Stimulated activated CD4-positive, alpha-beta T cell treated with anti-CD3 and anti-CD28 coated beads, TNF-alpha, amount 100 ng/mL, for 1 hour (primary cell): ENCODE measurements at regions not wholly inside any gene's neighbourhood (a gene's known extent, or its start where the extent isn't known, plus 50 kb on each side); places are given as distances from the start of the nearest gene placed in this dataset.

ENCODE experiments used
- DNase-seq, 3 donors: peaks; one replicate each; pipeline ENCODE4 v3.0.0-alpha.2; 2020; ENCODE audit warnings: low read depth in 3 of 3, low spot score in 1 of 3

DNA sequence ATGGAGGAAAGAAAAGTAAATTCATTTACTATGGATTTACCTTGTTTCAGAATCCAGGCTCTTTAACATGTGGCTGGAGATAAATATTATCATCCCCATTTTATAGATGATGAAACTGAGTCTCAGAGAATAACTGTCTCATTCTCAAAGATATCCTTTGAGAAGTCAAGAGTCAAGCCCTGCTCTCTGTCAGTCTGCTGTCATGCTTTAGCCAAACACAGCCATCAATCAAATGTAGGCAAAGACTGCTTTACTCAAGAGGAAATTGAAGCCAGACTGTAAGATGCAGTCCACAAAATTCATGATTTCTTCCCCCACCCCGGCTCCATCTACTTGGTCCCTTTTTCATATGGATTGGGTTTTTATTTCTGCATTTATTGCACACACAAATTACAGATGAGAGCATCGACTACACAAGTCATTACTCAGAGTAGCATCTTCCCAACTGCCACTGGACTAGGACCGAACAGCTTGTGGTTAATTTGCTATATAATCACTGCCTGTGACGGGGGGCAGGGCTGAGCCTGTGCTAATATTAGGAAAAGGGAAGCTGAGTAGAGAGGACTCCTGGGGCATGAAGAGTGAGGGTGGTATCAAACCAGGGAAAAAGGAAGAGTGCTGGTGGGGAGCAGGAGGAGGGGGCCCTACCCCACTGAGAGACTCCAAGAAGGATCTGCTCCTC lies 102.7 kb upstream of the TOP1 start:
- no peak for DNase-seq

DNA sequence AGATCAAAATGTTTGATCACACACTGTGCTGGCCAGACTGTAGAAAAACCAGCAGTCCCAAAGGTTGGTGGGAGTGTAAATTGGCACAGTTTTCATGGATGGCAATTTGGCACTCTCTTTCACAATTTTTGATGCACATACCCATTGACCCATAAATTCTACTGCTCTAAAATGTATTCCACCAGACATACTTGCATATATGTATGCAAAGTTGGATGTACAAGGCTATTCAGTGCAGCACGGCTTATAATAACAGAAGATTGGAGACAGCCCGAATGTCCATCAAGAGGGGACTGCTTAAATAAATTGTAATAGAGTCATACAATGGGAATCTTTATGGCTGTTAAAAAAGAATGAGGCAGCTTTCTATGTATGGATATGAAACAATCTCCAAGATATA lies 101.7 kb upstream of the TOP1 start:
- DNase-seq = no peak

DNA sequence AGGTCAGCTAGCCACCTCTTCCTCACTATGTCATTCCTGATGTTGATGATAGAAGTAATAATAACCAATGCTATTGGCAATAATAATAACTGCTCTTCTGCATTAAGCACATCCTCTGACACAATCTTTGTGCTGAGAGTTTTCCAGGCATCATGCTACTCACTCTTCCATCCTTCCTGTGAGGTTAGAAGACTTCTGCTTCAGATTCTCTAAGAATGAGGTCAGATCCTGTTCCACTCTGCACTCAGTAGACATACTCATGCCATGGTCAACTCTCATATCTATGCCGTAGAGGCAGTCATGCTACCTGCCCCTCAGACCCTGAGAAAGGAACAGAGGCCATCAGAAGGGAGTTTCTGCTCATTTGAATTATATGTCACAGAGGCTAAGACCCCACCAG lies 98.1 kb upstream of the TOP1 start:
- DNase-seq = no peak

- no peak for DNase-seq
Measured at GRCh38 chr20:40931410-40932044, 97.1 kb upstream of the TOP1 start.

DNA sequence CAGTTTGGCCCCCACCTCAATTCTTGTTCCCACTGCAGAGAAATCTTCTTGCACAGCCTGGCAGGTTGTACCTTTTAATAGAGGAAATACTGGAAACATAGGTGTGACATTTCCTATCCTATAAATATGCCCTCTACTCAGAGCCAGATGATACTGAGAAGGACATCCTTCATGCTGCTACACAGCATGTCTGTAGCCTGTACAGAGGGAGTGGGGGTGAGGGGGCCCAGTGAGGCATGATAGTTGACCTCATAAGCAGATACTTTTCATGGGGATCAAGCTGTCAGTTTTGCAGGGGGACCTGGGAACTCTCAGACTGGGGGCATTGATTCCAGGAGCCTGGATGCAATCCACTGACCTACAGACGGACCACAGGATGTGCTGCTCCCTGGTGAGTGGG lies 96.2 kb upstream of the TOP1 start:
- no peak for DNase-seq

GRCh38 chr20:40933758-40934157 lies 94.9 kb upstream of the TOP1 start:
- DNase-seq = no peak

GRCh38 chr20:40938020-40938419 lies 90.6 kb upstream of the TOP1 start:
- DNase-seq = no peak

DNA sequence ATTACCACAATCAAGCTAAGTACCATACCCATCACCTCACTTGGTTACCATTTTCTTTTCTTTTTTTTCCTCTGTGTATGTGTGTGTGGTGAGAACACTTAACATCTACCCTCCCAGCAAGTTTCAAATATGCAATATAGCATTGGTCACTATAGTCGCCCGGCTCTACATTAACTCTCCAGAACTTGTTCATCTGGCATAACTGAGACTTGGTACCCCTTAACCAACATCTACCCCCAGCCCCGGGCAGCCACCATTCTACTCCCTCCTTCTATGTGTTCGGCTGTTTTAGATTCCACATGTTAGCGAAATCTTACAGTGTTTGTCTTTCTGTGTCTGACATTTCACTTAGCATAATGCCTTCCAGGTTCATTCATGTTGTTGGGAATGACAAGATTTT lies 89.0 kb upstream of the TOP1 start:
- DNase-seq = no peak

- no peak for DNase-seq
Measured at GRCh38 chr20:40941133-40941610, 87.5 kb upstream of the TOP1 start.

DNA sequence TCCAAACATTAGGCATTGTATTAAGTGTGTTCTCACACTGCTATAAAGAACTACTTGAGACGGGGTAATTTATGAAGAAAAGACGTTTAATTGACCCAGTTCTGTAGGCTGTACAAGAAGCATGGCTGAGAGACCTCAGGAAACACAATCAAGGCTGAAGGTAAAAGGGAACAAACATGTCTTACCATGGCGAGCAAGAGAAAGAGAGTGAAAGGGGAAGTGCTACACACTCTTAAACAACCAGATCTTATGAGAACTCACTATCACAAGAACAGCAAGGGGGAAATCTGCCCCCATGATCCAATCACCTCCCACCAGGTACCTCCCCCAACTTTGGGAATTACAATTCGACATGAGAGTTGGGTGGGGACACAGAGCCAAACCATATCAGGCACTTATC lies 86.6 kb upstream of the TOP1 start:
- no peak for DNase-seq

- DNase-seq = no peak
Measured at GRCh38 chr20:40942775-40943174, 85.8 kb upstream of the TOP1 start.

DNA sequence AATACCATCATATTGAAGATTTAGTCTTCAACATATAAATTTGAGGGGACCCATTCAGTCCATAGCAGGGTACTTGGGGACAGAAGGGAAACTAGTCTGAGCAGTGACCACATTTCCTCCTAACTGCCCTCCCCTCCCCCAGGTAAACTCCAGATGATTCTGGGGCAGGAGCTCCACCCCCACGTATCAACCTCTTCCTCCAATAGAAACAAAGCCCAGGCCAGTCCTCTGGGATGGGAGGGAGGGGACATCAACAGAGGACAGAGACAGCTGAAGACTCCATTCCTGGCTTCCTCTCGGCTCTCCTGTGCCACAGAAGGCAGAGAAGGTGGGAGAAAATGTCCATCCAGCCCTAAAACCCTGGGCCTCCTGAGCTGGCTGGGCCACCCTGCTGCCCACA lies 85.0 kb upstream of the TOP1 start:
- DNase-seq = no peak

GRCh38 chr20:40945189-40945588 lies 83.4 kb upstream of the TOP1 start:
- DNase-seq = no peak

DNA sequence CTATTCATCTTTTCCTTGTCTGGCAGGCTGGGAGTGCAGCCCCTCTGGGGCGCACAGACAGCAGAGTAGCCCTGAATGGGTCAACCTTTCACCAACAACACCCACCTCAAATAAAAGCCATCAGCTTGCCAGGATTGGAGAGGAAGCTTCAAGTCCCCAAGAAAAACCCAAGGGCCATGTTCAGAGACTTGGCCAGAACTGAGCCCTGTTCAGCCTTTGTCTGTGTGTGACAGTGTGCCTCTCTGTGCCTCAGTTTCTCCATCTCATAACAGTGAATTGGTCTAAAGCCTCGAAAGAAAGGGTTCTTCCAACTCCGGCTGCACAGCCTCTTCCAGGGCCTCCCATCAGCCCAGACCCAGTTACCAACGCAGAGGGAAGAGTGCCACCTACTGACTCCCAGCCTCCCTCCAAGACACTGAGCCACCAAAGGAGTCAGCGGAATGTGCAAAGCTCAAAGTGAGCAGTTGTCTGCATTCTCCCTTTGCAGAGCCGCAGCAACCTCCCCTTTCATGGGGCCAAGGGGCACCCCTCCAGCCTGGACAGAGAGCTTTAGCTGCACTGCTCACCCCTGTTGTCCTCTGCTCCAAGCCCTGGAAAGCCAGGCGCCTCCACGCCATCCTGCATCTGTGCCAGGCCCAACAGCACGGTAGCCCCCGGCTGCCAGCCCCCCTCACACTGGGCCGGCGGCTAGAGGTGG lies 82.7 kb upstream of the TOP1 start:
- DNase-seq = no peak

DNA sequence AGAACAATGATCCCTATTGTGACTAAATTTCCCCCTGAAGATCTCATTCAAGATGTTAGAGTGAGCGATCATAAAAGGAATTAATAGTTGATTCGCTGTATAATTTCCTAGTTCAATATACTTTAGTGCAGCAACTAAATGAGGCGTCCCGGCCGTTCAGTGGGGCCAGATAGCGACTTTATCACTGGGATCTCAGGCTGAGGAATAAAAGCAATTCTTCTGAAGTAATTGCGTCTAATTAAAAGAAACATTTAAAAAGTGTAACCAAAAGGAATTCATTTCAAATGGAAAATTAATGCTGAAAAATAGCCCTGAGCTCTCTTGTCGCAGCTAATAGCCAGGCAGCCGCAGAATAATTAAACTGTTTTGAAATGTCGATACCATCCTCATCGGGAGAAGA lies 82.2 kb upstream of the TOP1 start:
- no peak for DNase-seq

DNA sequence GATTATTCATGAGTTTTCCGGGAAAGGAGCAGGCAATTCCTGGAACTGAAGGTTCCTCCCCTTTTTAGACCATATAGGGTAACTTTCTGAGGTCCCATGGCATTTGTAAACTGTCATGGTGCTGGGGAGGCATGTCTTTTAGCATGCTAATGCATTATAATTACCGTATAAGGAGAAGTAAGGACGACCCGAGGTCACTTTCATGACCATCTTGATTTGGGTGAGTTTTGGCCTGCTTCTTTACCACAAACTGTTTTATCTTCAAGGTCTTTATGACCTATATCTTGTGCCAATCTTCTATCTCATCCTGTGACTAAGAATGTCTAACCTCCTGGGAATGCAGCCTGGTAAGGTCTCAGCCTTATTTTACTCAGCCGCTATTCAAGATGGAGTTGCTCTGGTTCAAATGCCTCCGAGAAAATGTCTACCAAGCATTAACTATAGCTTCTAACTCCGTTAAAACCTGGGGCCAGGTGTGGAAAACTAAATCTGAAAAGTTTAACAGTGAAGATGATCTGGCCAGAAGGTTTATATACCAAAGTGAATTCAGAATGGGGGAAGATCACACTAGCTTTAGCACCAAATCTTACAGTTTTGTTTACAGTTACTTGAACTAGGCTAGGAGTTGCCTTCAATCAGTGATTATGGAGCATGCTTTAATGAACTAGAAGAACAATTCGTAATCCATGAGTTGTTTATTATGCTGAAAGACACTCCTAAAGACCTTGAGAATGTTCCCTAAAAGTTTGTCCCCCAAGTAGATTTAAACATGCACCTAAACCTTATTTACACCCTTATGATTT lies 80.0 kb upstream of the TOP1 start:
- DNase-seq = no peak

DNA sequence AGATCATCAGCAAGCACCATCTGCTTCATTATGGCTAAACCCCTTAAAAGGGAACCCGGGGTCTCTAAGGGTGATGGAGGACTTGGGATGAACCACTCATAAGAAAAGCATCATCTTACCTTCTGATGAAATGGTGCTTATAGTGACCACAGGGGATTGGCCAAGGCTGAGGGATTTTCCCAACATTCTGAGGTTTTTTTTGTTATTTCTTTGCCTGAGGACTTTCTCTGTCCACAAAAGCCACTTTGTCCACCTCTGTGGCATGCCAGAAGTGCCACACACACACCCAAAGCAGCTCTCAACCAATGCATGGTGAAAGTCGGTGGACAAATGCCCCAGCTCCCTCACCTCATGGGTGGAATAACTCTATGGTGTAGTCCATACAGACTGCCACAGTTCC lies 79.3 kb upstream of the TOP1 start:
- no peak for DNase-seq

- no peak for DNase-seq
Measured at GRCh38 chr20:40952136-40952535, 76.5 kb upstream of the TOP1 start.

GRCh38 chr20:40953416-40953815 lies 75.2 kb upstream of the TOP1 start:
- no peak for DNase-seq

GRCh38 chr20:40953856-40954255 lies 74.8 kb upstream of the TOP1 start:
- DNase-seq = no peak

- DNase-seq = no peak
Measured at GRCh38 chr20:40954521-40955165, 74.0 kb upstream of the TOP1 start.
